ENCODE measurements at regions not wholly inside any gene's neighbourhood (a gene's known extent, or its start where the extent isn't known, plus 50 kb on each side); places are given as distances from the start of the nearest gene placed in this dataset.

- ATAC-seq, result no peak
- Histone ChIP-seq H3K36me3 (no peaks in the 10 kb centered on the region), H3K27ac (no peak overlapping the region), H3K27me3 (ENCODE audit: low read depth) (no peaks in the 10 kb centered on the region), H3K4me3 (no peak overlapping the region), H3K4me1 (no peaks in the 10 kb centered on the region), H3K9me3 (no peaks in the 10 kb centered on the region)
- TF ChIP-seq, protein P1, sequence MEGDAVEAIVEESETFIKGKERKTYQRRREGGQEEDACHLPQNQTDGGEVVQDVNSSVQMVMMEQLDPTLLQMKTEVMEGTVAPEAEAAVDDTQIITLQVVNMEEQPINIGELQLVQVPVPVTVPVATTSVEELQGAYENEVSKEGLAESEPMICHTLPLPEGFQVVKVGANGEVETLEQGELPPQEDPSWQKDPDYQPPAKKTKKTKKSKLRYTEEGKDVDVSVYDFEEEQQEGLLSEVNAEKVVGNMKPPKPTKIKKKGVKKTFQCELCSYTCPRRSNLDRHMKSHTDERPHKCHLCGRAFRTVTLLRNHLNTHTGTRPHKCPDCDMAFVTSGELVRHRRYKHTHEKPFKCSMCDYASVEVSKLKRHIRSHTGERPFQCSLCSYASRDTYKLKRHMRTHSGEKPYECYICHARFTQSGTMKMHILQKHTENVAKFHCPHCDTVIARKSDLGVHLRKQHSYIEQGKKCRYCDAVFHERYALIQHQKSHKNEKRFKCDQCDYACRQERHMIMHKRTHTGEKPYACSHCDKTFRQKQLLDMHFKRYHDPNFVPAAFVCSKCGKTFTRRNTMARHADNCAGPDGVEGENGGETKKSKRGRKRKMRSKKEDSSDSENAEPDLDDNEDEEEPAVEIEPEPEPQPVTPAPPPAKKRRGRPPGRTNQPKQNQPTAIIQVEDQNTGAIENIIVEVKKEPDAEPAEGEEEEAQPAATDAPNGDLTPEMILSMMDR (IDR thresholded peaks at IDR 0.05), result no peak
- no peak for DNase-seq
- intact Hi-C loops (cut with DNase I), result no loop called here
These were observed 172.8 kb upstream of the SYNDIG1 start for GRCh38 chr20:24296477-24297261.

DNA sequence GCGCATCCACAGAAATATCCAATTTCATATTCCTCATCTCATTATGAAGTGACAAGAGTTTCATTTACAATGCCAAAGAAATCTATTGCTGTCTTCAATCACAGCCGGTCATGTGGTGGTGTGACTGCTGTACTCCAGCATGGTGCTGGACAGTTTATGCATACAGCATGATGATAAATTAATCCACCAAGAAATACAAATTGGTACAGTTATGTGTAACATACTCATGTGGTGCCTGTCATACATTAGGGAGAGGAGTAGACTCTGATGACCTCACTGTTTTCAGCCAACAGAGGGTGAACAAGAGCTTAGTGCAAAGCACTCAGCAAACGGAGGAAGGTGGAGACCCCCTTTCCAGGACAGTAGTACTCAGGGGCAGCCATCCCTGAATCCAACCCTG is 178.4 kb upstream of the SYNDIG1 start:
- Histone ChIP-seq H3K27ac (no peak overlapping the region), H3K4me1 (no peaks in the 10 kb centered on the region), H3K36me3 (no peaks in the 10 kb centered on the region), H3K9me3 (no peaks in the 10 kb centered on the region), H3K27me3 (ENCODE audit: low read depth) (no peaks in the 10 kb centered on the region), H3K4me3 (no peak overlapping the region)
- TF ChIP-seq, protein P1 (IDR thresholded peaks at IDR 0.05), result no peak
- DNase-seq (no peak), ATAC-seq (no peak)
- intact Hi-C loops (cut with DNase I), result no loop called here

DNA sequence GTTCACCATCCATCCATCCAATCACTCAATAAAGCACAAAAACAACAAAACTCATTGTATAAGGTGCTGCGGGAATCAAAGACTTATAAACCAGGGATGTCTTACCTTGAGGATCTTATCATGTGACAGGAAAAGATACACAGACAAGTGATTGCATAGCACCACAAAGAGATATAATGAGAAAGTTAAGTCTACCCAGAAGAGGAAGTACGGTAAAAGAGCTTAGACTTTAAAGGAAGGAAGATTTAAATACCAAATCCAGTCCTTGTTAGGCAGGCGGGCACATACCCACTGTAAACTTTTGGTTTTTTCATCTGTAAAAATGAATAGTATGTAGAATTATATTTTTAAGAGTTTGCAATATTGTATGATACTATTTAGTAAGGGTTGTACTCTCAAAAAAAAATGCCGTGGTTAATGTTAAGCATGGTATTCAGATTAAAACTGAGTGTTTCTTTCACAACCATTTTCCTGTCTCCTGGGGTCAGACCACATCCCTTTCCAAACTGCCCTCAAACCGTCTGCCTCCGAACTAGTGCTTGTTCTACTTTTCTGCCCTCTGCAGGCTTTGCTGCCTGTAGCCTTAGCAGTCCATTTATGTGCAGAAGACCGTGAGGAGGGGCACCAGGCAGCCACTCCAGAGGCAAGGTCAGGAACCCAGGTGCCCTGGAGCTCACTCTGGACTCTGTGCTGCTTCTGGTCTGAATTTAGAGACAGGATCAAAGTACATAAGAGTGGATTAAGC is 179.5 kb upstream of the SYNDIG1 start:
- ATAC-seq, result no peak
- TF ChIP-seq, protein P1 (IDR thresholded peaks at IDR 0.05), result no peak

DNA sequence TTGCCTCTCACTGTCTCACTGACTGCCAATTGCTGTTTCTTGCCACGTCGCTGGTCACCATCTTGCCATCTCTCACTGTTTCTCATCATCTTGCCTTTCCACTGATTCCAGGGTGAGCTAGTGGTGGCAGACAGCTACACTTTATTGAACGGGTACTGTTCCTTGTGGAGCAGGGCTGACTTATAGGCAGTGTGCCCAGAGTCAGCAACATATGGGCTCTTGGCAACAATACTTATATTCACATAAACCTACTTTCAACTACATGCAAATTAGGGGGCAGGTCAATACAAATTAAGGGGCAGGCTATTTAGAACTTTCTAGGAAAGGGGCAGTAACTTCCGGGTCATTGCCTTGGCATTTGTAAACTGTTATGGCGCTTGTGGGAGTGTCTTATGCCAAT is 186.2 kb upstream of the SYNDIG1 start:
- Histone ChIP-seq H3K36me3 (no peaks in the 10 kb centered on the region), H3K4me3 (no peak overlapping the region), H3K9me3 (no peaks in the 10 kb centered on the region), H3K27me3 (ENCODE audit: low read depth) (no peaks in the 10 kb centered on the region), H3K27ac (no peak overlapping the region), H3K4me1 (no peaks in the 10 kb centered on the region)
- no peak for DNase-seq
- ATAC-seq, result no peak
- TF ChIP-seq, protein P1 (IDR thresholded peaks at IDR 0.05), result no peak
- intact Hi-C loops (cut with DNase I), result no loop called here

More for the DNA sequence above, 179.5 kb upstream of the SYNDIG1 start:
- no peaks in the 10 kb centered on the region for H3K4me1 ChIP-seq
- intact Hi-C loops (cut with DNase I), result no loop called here
- no peak for DNase-seq
- no peaks in the 10 kb centered on the region for H3K36me3 ChIP-seq
- H3K9me3 ChIP-seq, result no peaks in the 10 kb centered on the region
- H3K27ac ChIP-seq, result no peak overlapping the region
- H3K4me3 ChIP-seq, result no peak overlapping the region
- no peaks in the 10 kb centered on the region for H3K27me3 ChIP-seq (ENCODE audit: low read depth)

- DNase-seq (no peak), ATAC-seq (no peak)
- no peak overlapping the region for H3K27ac ChIP-seq
- no peaks in the 10 kb centered on the region for H3K36me3 ChIP-seq
- H3K27me3 ChIP-seq (ENCODE audit: low read depth), result no peaks in the 10 kb centered on the region
- H3K4me1 ChIP-seq, result no peaks in the 10 kb centered on the region
- intact Hi-C loops (cut with DNase I), result no loop called here
- H3K9me3 ChIP-seq, result peaks cover 9% of the 10 kb centered on the region
- no peak overlapping the region for H3K4me3 ChIP-seq
- TF ChIP-seq, protein P1 (IDR thresholded peaks at IDR 0.05), result no peak
These were observed 192.2 kb upstream of the SYNDIG1 start for GRCh38 chr20:24277196-24277595.
